ENCODE measurements at regions not wholly inside any gene's neighbourhood (a gene's known extent, or its start where the extent isn't known, plus 50 kb on each side); places are given as distances from the start of the nearest gene placed in this dataset.

DNA sequence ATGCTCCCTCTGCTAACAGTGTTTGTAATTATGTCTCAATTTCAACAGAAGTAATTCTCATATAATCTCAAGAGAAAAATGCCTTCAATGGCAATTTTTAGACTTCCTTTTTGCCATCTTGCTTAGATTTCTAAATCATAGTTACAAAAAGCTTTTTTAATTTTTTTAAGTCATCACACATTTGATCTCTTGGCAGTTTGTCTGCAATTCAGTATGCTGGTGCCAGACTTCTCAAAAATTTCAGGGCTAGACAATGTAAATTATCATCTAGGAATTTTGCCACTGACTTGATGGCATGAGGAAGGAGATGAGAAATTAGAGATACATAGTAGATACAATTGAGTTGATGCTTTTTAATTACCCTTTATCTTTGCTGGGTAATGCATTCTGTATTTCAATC lies 1176.7 kb upstream of the CNTN5 start:
- Mint-ChIP-seq H3K9me3 (peaks cover 6% of the 10 kb centered on the region), H3K4me1 (ENCODE audit: low read depth) (no peaks in the 10 kb centered on the region), H3K27ac (no peak overlapping the region), H3K27me3 (no peaks in the 10 kb centered on the region), H3K4me3 (no peak overlapping the region), H3K36me3 (ENCODE audit: low read depth) (no peaks in the 10 kb centered on the region)
- no peak for DNase-seq
- ATAC-seq: no peak
- ChIA-PET POLR2A (no interaction called here), CTCF (no interaction called here)
- TF ChIP-seq, protein P1, sequence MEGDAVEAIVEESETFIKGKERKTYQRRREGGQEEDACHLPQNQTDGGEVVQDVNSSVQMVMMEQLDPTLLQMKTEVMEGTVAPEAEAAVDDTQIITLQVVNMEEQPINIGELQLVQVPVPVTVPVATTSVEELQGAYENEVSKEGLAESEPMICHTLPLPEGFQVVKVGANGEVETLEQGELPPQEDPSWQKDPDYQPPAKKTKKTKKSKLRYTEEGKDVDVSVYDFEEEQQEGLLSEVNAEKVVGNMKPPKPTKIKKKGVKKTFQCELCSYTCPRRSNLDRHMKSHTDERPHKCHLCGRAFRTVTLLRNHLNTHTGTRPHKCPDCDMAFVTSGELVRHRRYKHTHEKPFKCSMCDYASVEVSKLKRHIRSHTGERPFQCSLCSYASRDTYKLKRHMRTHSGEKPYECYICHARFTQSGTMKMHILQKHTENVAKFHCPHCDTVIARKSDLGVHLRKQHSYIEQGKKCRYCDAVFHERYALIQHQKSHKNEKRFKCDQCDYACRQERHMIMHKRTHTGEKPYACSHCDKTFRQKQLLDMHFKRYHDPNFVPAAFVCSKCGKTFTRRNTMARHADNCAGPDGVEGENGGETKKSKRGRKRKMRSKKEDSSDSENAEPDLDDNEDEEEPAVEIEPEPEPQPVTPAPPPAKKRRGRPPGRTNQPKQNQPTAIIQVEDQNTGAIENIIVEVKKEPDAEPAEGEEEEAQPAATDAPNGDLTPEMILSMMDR (IDR thresholded peaks at IDR 0.05): no peak
- intact Hi-C loops (cut with micrococcal nuclease): no loop called here

DNA sequence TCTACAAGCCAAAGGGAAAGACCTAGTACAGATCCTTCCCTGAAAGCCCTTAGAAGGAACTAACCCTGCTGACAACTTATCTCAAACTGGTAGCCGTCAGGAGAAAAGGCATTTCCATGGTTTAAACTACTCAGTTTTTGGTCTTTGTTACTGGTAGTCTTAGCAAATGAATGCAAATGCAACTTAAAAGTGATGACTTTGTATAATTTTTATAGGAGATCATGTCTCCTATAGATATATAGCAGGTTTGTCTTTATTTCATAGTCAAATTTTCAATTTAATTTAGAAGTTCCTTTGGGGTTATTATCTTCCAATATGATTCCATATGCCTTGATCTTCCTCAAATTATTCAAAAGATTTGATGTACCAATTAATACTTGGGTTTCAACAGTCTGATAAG lies 1173.0 kb upstream of the CNTN5 start:
- intact Hi-C loops (cut with micrococcal nuclease): no loop called here
- Mint-ChIP-seq H3K27ac (no peak overlapping the region), H3K9me3 (peaks cover 4% of the 10 kb centered on the region), H3K4me1 (ENCODE audit: low read depth) (no peaks in the 10 kb centered on the region), H3K4me3 (no peak overlapping the region), H3K27me3 (no peaks in the 10 kb centered on the region), H3K36me3 (ENCODE audit: low read depth) (no peaks in the 10 kb centered on the region)
- DNase-seq (no peak), ATAC-seq (no peak)
- TF ChIP-seq, protein P1 (IDR thresholded peaks at IDR 0.05): no peak
- POLR2A ChIA-PET: no interaction called here
- CTCF ChIA-PET: no interaction called here

DNA sequence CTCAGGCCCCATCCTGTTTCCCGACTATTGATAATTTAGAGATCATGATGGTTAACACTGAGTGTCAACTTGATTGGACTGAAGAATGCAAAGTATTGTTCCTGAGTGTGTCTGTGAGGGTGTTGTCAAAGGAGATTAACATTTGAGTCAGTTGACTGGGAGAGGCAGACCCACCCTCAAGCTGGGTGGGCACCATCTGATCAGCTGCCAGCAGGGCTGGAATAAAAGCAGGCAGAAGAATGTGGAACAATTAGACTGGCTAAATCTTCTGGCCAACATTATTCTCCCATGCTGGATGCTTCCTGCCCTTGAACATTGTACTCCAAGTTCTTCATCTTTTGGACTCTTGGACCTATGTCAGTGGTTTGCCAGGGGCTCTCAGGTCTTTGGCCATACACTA lies 1170.0 kb upstream of the CNTN5 start:
- intact Hi-C loops (cut with micrococcal nuclease): no loop called here
- POLR2A ChIA-PET: no interaction called here
- H3K4me1 Mint-ChIP-seq (ENCODE audit: low read depth): no peaks in the 10 kb centered on the region
- DNase-seq (no peak), ATAC-seq (no peak)
- peaks cover 4% of the 10 kb centered on the region for H3K9me3 Mint-ChIP-seq
- H3K4me3 Mint-ChIP-seq: no peak overlapping the region
- H3K27ac Mint-ChIP-seq: no peak overlapping the region
- CTCF ChIA-PET: no interaction called here
- no peaks in the 10 kb centered on the region for H3K36me3 Mint-ChIP-seq (ENCODE audit: low read depth)
- TF ChIP-seq, protein P1 (IDR thresholded peaks at IDR 0.05): no peak
- H3K27me3 Mint-ChIP-seq: no peaks in the 10 kb centered on the region

DNA sequence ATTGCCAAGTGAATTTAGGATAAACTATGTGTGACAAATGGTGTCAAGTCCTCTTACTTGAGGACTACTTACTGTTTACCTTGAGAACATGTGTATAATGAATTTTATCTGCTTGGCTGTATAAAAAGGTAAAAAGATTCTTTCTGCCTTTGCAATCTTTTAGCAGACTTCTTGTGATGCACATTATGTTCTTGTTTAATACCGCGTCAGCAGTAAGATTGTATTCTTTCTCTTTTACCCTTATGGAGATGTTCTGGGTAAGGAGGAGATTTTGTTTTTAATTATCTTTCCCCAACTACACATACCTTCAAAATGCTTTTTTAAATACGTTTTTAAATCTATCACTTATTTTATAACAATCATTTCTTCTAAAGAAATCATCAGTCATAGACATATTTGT lies 1166.4 kb upstream of the CNTN5 start:
- ATAC-seq: no peak
- no peak overlapping the region for H3K4me3 Mint-ChIP-seq
- no peaks in the 10 kb centered on the region for H3K36me3 Mint-ChIP-seq (ENCODE audit: low read depth)
- intact Hi-C loops (cut with micrococcal nuclease): no loop called here
- H3K27ac Mint-ChIP-seq: no peak overlapping the region
- no peaks in the 10 kb centered on the region for H3K4me1 Mint-ChIP-seq (ENCODE audit: low read depth)
- peaks cover 2% of the 10 kb centered on the region for H3K9me3 Mint-ChIP-seq
- POLR2A ChIA-PET: no interaction called here
- no peaks in the 10 kb centered on the region for H3K27me3 Mint-ChIP-seq
- TF ChIP-seq, protein P1 (IDR thresholded peaks at IDR 0.05): no peak
- CTCF ChIA-PET: no interaction called here
- no peak for DNase-seq

- no peaks in the 10 kb centered on the region for H3K27me3 Mint-ChIP-seq
- H3K36me3 Mint-ChIP-seq (ENCODE audit: low read depth): no peaks in the 10 kb centered on the region
- ChIA-PET CTCF (no interaction called here), POLR2A (no interaction called here)
- ATAC-seq (no peak), DNase-seq (no peak)
- intact Hi-C loops (cut with micrococcal nuclease): no loop called here
- H3K9me3 Mint-ChIP-seq: peaks cover 2% of the 10 kb centered on the region
- no peak overlapping the region for H3K4me3 Mint-ChIP-seq
- TF ChIP-seq, protein P1 (IDR thresholded peaks at IDR 0.05): no peak
- H3K27ac Mint-ChIP-seq: no peak overlapping the region
- no peaks in the 10 kb centered on the region for H3K4me1 Mint-ChIP-seq (ENCODE audit: low read depth)
Measured at GRCh38 chr11:97854877-97855276, 1165.9 kb upstream of the CNTN5 start.
